IPS-18a (cell line): ENCODE measurements at regions not wholly inside any gene's neighbourhood (a gene's known extent, or its start where the extent isn't known, plus 50 kb on each side); places are given as distances from the start of the nearest gene placed in this dataset.
"Not testable (repeated sequence)": the region's sequence is repeated elsewhere in the genome, so short reads cannot be mapped to it uniquely, and the experiment has no call there.

ENCODE experiments used
- H3K27ac ChIP-seq: one replicate; pipeline ENCODE4 v1.5.1; 2013; ENCODE audit warnings: low read length
- H3K27me3 ChIP-seq: one replicate; pipeline ENCODE4 v1.6.1; 2013; ENCODE audit warnings: mild to moderate bottlenecking, low read length; ENCODE audit not compliant: control insufficient read depth, insufficient read depth
- H3K36me3 ChIP-seq: one replicate; pipeline ENCODE4 v1.6.1; 2013; ENCODE audit warnings: low read depth, low read length; ENCODE audit not compliant: control insufficient read depth
- H3K4me1 ChIP-seq: one replicate; pipeline ENCODE4 v1.6.1; 2013; ENCODE audit warnings: low read depth, low read length; ENCODE audit not compliant: control insufficient read depth
- H3K4me3 ChIP-seq: one replicate; pipeline ENCODE4 v1.5.1; 2013; ENCODE audit warnings: low read length
- H3K9ac ChIP-seq: one replicate; pipeline ENCODE4 v1.6.1; 2013; ENCODE audit warnings: mild to moderate bottlenecking, low read length, moderate library complexity
- H3K9me3 ChIP-seq: one replicate; pipeline ENCODE4 v1.6.1; 2013; ENCODE audit warnings: low read depth, low read length; ENCODE audit not compliant: control insufficient read depth

DNA sequence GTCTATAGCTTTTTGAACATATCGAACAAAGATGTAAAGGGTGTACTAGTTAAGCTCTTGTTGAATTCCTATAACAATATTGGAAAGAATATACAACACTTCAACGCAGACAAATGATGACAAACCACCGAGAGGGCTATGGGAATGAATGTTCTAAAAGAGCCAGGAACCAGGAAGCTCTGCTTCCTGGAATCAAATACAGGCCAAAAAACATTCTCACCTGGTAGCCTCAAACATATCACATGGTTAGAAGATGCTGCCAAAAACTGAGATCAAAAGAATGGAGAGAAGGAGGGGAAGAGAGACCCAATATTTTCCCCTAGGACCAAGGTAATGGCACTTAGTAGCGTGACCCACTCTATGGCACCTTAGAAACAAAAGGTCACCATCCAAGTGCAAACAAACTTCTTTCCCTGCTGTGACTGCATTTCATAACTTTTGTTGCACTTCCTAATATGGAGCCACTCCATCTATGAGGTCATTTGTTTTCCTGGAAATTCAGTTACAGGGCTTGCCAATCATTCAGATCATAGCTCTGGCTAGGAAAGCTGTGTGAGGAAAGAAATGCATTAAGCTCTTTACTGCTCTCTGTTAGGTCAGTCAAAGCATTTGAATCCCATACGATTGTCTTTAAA lies 199.2 kb upstream of the NT5E start:
- no peaks in the 10 kb centered on the region for H3K27me3 ChIP-seq
- H3K9me3 ChIP-seq = no peaks in the 10 kb centered on the region
- H3K27ac ChIP-seq = no peak overlapping the region
- H3K9ac ChIP-seq = no peak overlapping the region
- no peaks in the 10 kb centered on the region for H3K36me3 ChIP-seq
- H3K4me3 ChIP-seq = no peak overlapping the region
- H3K4me1 ChIP-seq = no peaks in the 10 kb centered on the region

DNA sequence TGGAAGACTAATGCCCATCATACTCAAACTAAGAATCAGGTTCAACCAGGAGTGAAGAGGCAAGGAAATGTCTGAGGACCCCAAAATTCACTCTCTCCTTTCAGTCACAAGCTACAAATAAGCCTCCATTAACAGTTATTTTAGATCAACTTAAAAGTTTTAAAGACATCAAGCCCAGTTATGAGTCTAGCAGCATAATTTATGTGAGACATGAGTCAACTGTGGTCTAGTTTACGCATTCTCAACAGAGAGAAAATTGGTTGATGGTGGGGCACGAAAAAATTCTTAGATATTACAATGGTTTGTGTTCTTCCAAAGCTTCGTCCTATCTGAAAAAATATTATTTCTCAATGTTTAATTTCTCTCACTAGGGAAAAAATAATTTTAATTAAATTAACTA lies 204.9 kb upstream of the NT5E start:
- no peaks in the 10 kb centered on the region for H3K9me3 ChIP-seq
- H3K27ac ChIP-seq = no peak overlapping the region
- no peaks in the 10 kb centered on the region for H3K27me3 ChIP-seq
- H3K9ac ChIP-seq = no peak overlapping the region
- H3K4me3 ChIP-seq = no peak overlapping the region
- H3K4me1 ChIP-seq = no peaks in the 10 kb centered on the region
- H3K36me3 ChIP-seq = no peaks in the 10 kb centered on the region

DNA sequence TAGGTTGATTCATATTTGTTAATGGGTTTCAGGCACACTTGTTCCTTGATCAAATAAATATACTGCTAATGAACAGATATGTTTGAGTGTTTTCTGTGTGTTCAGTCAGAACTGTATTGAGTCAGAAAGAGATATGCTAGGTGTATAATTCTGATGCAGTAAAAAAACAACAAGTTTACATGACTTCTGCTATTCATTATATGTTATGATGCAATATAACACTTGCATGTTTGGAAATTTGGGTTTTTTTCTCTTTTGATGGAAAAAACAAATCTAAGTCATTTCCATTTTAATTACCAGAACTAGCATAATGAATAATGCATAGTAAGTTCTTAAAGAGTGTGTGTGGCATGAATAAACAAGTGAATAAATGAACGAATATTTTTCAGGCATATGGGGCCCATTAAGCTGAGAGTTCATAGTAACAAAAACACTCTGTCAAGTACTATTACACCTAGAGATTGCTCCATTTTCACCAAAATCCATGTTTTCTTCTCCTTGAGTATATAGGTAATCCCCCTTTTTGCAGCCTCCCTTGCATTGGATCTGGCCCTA lies 208.3 kb upstream of the NT5E start:
- Histone ChIP-seq H3K36me3 (no peaks in the 10 kb centered on the region), H3K4me1 (no peaks in the 10 kb centered on the region)

DNA sequence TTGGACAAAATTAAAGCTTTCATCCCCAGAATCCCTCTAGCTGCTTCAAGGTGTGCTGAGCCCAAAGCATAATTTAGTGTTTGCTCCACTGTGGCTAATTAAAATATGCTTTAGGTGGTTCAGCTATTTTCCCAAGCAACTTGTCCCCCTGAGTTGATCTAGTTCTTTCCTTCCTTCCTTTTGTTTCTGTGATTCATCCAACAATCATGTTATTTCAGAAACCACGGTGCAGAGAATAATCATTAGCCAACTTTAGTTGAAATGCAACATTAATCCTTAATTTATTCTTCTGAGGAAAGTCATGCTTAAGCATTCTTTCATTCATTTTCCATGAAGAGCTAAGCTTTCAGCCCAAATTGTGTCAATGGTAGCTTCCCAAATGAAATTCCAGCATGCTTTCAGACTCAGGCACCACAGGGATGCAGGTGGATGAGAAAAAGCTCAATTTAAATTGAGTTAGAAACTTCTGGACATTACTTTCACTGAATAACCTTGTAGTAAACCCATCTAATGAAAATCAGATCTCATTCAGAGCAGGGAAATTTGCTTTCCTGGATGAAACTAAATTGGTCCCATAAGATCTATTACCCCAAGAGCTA lies 209.0 kb upstream of the NT5E start:
- no peak overlapping the region for H3K9ac ChIP-seq
- H3K4me1 ChIP-seq = no peaks in the 10 kb centered on the region
- no peak overlapping the region for H3K4me3 ChIP-seq
- H3K27me3 ChIP-seq = no peaks in the 10 kb centered on the region
- H3K9me3 ChIP-seq = no peaks in the 10 kb centered on the region
- H3K36me3 ChIP-seq = no peaks in the 10 kb centered on the region
- no peak overlapping the region for H3K27ac ChIP-seq

More for the DNA sequence above, 208.3 kb upstream of the NT5E start:
- Histone ChIP-seq H3K9ac (no peak overlapping the region), H3K27ac (no peak overlapping the region), H3K9me3 (no peaks in the 10 kb centered on the region), H3K27me3 (no peaks in the 10 kb centered on the region), H3K4me3 (no peak overlapping the region)

DNA sequence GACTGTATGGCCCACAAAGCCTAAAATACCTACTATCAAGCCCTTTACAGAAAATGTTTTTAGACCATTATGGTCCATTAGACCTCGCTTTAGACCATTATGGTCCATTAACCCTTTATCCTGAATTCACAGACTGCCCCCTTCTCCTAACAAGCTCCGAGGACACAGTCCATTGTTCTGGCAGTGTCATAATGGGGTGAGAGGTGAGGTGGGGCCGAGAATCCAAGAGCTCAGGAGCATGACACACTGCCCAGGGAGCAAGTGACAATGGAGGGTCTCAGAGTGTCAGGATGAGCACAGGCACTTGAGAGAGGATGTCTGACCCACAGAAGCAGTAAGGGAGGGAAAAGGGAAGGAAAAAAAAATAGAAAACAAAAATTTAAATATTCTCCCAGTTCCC lies 212.4 kb upstream of the NT5E start:
- H3K9ac ChIP-seq = no peak overlapping the region

DNA sequence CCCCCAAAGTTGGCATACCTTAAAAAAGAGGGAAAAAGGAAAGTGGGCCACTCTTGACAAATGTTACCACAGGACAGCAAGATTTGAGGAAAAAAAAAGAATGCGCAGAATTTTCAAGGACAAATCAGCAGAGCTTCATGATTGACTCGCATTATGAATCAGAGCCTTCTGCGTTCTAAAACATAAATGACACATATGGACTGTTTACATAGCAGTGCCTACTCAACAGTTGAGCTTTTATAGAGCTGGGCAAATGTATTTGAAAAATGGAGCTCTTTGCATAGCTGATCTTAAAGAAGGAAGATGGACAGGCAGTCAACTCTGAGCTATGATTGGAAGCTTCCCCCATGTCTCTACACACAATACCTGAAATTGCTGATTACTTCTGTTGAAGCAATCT lies 213.2 kb upstream of the NT5E start:
- H3K9ac ChIP-seq = no peak overlapping the region
- H3K27me3 ChIP-seq = no peaks in the 10 kb centered on the region
- H3K4me3 ChIP-seq = no peak overlapping the region
- no peaks in the 10 kb centered on the region for H3K4me1 ChIP-seq
- H3K9me3 ChIP-seq = no peaks in the 10 kb centered on the region
- no peaks in the 10 kb centered on the region for H3K36me3 ChIP-seq
- no peak overlapping the region for H3K27ac ChIP-seq

More for the DNA sequence above, 212.4 kb upstream of the NT5E start:
- no peak overlapping the region for H3K4me3 ChIP-seq
- no peaks in the 10 kb centered on the region for H3K36me3 ChIP-seq
- no peaks in the 10 kb centered on the region for H3K4me1 ChIP-seq
- H3K27ac ChIP-seq = no peak overlapping the region
- no peaks in the 10 kb centered on the region for H3K27me3 ChIP-seq
- no peaks in the 10 kb centered on the region for H3K9me3 ChIP-seq

DNA sequence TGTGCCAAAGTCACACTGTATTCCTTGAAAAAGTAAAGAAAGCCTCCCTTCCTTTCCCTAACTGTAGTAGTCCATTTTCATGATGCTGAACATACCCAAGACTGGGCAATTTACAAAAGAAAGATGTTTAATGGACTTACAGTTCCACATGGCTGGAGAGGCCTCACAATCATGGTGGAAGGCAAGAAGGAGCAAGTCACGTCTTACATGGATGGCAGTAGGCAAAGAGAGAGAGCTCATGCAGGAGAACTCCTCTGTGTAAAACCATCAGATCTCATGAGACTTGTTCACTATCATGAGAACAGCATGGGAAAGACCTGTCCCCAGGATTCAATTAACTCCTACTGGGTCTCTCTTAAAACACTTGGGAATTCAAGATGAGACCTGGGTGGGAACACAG lies 222.5 kb upstream of the NT5E start:
- not testable (repeated sequence) for H3K36me3 ChIP-seq

DNA sequence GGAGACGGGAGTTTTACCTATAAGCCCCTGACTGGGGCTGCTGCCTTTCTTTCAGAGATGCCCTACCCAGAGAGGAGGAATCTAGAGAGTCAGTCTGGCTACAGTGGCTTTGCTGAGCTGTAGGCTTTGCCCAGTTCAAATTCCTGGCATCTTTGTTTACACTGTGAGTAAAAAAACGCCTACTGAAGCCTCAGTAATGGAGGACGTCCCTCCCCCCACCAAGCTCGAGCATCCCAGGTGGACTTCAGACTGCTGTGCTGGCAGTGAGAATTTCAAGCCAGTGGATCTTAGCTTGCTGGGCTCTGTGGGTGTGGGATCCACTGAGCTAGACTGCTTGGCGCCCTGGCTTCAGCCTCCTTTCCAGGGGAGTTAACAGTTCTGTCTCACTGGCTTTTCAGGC lies 237.1 kb upstream of the NT5E start:
- H3K27me3 ChIP-seq, H3K4me1 ChIP-seq, H3K4me3 ChIP-seq, H3K27ac ChIP-seq, H3K9me3 ChIP-seq, H3K9ac ChIP-seq, H3K36me3 ChIP-seq: not testable (repeated sequence)

More for the DNA sequence above, 222.5 kb upstream of the NT5E start:
- not testable (repeated sequence) for H3K4me3 ChIP-seq, H3K9ac ChIP-seq, H3K4me1 ChIP-seq, H3K27me3 ChIP-seq, H3K9me3 ChIP-seq, H3K27ac ChIP-seq

DNA sequence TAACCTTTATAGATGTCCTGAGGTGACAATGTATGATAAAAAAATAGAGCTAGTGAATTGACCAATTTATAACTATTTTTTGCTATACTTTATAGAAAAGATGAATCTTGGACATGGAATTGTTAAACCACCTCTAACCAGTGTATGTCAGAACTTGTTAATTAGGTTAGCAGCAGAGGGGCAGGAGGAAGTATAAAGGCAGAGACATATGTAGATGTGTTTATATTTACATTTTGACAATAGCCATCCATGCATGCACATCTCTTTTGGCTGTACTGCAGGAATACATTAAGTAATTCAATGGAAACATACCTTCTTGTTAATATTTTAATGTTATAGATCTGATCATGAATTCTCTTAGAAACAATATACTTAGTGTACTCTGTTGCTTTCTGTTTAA lies 254.6 kb upstream of the NT5E start:
- H3K9ac ChIP-seq = no peak overlapping the region
- H3K4me3 ChIP-seq = no peak overlapping the region
- H3K9me3 ChIP-seq = no peaks in the 10 kb centered on the region

DNA sequence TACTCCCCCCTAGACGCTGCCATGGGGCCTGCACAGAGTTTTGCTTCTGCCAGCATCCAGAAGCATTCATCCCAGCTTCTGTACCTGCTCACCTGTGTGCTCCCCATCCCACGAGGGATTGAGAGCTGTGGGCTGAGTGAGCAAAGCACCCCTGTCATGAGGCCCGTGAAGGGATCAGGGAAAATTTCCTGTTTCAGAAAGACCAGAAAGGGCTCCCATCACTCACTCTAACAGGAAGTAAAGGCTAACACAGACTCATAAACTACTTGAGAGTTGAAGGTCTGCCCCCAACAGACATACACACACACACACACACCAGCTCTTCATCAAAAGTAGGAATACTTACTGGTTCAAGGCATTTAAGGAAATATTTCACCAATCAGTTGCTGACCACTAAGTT lies 256.5 kb upstream of the NT5E start:
- no peaks in the 10 kb centered on the region for H3K4me1 ChIP-seq
- no peak overlapping the region for H3K9ac ChIP-seq
- H3K27me3 ChIP-seq = no peaks in the 10 kb centered on the region
- no peak overlapping the region for H3K27ac ChIP-seq
- no peak overlapping the region for H3K4me3 ChIP-seq
- no peaks in the 10 kb centered on the region for H3K9me3 ChIP-seq
- no peaks in the 10 kb centered on the region for H3K36me3 ChIP-seq

More for the DNA sequence above, 254.6 kb upstream of the NT5E start:
- H3K27ac ChIP-seq = no peak overlapping the region
- no peaks in the 10 kb centered on the region for H3K27me3 ChIP-seq
- no peaks in the 10 kb centered on the region for H3K4me1 ChIP-seq
- H3K36me3 ChIP-seq = no peaks in the 10 kb centered on the region

DNA sequence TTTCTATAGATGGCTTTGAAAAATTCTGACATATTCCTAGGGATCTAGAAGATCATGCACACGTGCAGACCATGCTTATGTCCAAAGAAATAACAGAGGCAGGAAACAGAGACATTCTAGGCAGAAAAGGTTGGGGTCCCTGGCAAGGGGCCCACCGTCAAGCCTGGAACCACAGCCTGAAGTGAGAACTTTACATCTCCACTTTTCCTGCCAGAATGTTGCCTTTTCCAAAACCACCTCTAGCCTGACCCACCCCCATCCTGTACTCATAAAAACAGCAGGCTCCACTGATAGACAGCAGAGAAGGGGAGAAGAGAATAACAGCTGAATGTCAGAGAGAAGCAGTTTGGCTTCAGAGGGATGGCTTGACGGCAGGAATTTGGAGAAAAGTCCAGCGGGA lies 257.3 kb upstream of the NT5E start:
- Histone ChIP-seq H3K36me3 (no peaks in the 10 kb centered on the region), H3K9ac (no peak overlapping the region), H3K4me1 (no peaks in the 10 kb centered on the region), H3K4me3 (no peak overlapping the region), H3K27me3 (no peaks in the 10 kb centered on the region), H3K9me3 (no peaks in the 10 kb centered on the region), H3K27ac (no peak overlapping the region)

DNA sequence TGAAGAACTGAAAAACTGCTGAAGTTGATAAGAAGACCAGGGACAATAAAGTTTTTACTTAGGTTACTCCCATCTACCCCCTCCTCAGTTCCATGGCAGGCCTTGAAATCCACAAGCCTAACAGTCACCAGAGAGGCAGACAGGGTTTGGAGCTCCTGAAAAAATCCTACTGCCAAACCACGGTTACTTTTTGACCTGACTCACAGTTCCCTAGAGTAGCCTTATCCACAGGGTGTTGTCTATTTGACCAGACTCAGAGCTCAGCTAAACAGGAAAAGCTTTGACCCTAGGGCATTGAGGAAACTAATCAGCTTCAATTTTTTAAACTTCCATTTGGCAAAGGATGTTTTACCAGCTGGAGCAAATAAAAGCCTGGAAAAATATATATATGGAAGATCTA lies 257.7 kb upstream of the NT5E start:
- no peaks in the 10 kb centered on the region for H3K27me3 ChIP-seq
- no peak overlapping the region for H3K9ac ChIP-seq
- H3K4me1 ChIP-seq = no peaks in the 10 kb centered on the region
- no peak overlapping the region for H3K4me3 ChIP-seq
- H3K36me3 ChIP-seq = no peaks in the 10 kb centered on the region
- no peak overlapping the region for H3K27ac ChIP-seq
- no peaks in the 10 kb centered on the region for H3K9me3 ChIP-seq
